GM12891 (cell line): ENCODE measurements at regions not wholly inside any gene's neighbourhood (a gene's known extent, or its start where the extent isn't known, plus 50 kb on each side); places are given as distances from the start of the nearest gene placed in this dataset.

ENCODE experiments used
- POLR2A ChIP-seq: IDR thresholded peaks from 2 replicates; pipeline ENCODE4 v1.6.1; 2011; ENCODE audit warnings: low read depth, low read length, control low read depth
- POLR2AphosphoS5 ChIP-seq: IDR thresholded peaks from 2 replicates; pipeline ENCODE4 v1.6.1; 2011; ENCODE audit warnings: low read depth, low read length, control low read depth

- TF ChIP-seq POLR2A (no peak), POLR2AphosphoS5 (no peak)
Observed at GRCh38 chr9:86573886-86574285, 219.7 kb upstream of the TUT7 start.
